H9 (cell line): ENCODE measurements at regions not wholly inside any gene's neighbourhood (a gene's known extent, or its start where the extent isn't known, plus 50 kb on each side); places are given as distances from the start of the nearest gene placed in this dataset.

Experiments used
- DNase-seq: peaks from one replicate; pipeline ENCODE4 v3.0.0-alpha.2; 2017
- H2AFZ ChIP-seq: one replicate; pipeline ENCODE4 v1.6.1; 2013; ENCODE audit warnings: mild to moderate bottlenecking, low read length, control low read depth, moderate library complexity
- H2AK5ac ChIP-seq: 2 replicates; pipeline ENCODE4 v1.6.1; 2013; ENCODE audit warnings: low read length, control low read depth, mixed read lengths; ENCODE audit not compliant: insufficient read length
- H2BK120ac ChIP-seq: one replicate; pipeline ENCODE4 v1.6.1; 2013; ENCODE audit warnings: low read depth, mild to moderate bottlenecking, low read length, control low read depth, inconsistent platforms; ENCODE audit not compliant: poor library complexity, severe bottlenecking
- H2BK12ac ChIP-seq: 2 replicates; pipeline ENCODE4 v1.6.1; 2013; ENCODE audit warnings: low read length, control low read depth, mixed read lengths, low read depth; ENCODE audit not compliant: insufficient read length
- H2BK15ac ChIP-seq: 2 replicates; pipeline ENCODE4 v1.6.1; 2013; ENCODE audit warnings: low read depth, low read length, control low read depth
- H2BK20ac ChIP-seq: one replicate; pipeline ENCODE4 v1.6.1; 2013; ENCODE audit warnings: low read depth, mild to moderate bottlenecking, low read length, control low read depth, inconsistent platforms; ENCODE audit not compliant: poor library complexity, severe bottlenecking
- H2BK5ac ChIP-seq: 2 replicates; pipeline ENCODE4 v1.6.1; 2013; ENCODE audit warnings: low read length, control low read depth, mixed read lengths; ENCODE audit not compliant: insufficient read length
- H3K14ac ChIP-seq: 2 replicates; pipeline ENCODE4 v1.6.1; 2013; ENCODE audit warnings: low read length, control low read depth; ENCODE audit not compliant: insufficient read depth
- H3K18ac ChIP-seq: 2 replicates; pipeline ENCODE4 v1.6.1; 2013; ENCODE audit warnings: low read depth, mild to moderate bottlenecking, mixed read lengths, low read length, control low read depth; ENCODE audit not compliant: insufficient read length
- H3K23ac ChIP-seq: 2 replicates; pipeline ENCODE4 v1.6.1; 2013; ENCODE audit warnings: low read length, control low read depth, mixed read lengths, low read depth; ENCODE audit not compliant: insufficient read length
- H3K23me2 ChIP-seq: 2 replicates; pipeline ENCODE4 v1.6.1; 2013; ENCODE audit warnings: low read depth, mild to moderate bottlenecking, mixed read lengths, low read length, control low read depth; ENCODE audit not compliant: insufficient read length, poor library complexity, severe bottlenecking
- H3K27ac ChIP-seq: 2 replicates; pipeline ENCODE4 v1.5.1; 2013; ENCODE audit warnings: low read length, control low read depth, mixed read lengths, low read depth; ENCODE audit not compliant: insufficient read length
- H3K27me3 ChIP-seq: 2 replicates; pipeline ENCODE4 v1.6.1; 2013; ENCODE audit warnings: low read length, control low read depth, inconsistent platforms; ENCODE audit not compliant: insufficient read depth
- H3K4ac ChIP-seq: 2 replicates; pipeline ENCODE4 v1.6.1; 2013; ENCODE audit warnings: low read depth, mild to moderate bottlenecking, control low read depth, inconsistent platforms, low read length, moderate library complexity
- H3K4me1 ChIP-seq: 2 replicates; pipeline ENCODE4 v1.6.1; 2013; ENCODE audit warnings: low read length, control low read depth, inconsistent platforms; ENCODE audit not compliant: insufficient read depth
- H3K4me2 ChIP-seq: 2 replicates; pipeline ENCODE4 v1.6.1; 2013; ENCODE audit warnings: low read length, control low read depth, mixed read lengths; ENCODE audit not compliant: insufficient read length, insufficient read depth
- H3K56ac ChIP-seq: 2 replicates; pipeline ENCODE4 v1.6.1; 2013; ENCODE audit warnings: low read depth, mild to moderate bottlenecking, mixed read lengths, low read length, control low read depth; ENCODE audit not compliant: insufficient read length
- H3K79me1 ChIP-seq: 2 replicates; pipeline ENCODE4 v1.6.1; 2013; ENCODE audit warnings: low read depth, mild to moderate bottlenecking, moderate library complexity, low read length, control low read depth, inconsistent platforms; ENCODE audit not compliant: insufficient read depth, poor library complexity, severe bottlenecking
- H3K79me2 ChIP-seq: 2 replicates; pipeline ENCODE4 v1.6.1; 2013; ENCODE audit warnings: low read length, control low read depth, inconsistent platforms; ENCODE audit not compliant: insufficient read depth
- H3K9ac ChIP-seq: 2 replicates; pipeline ENCODE4 v1.6.1; 2013; ENCODE audit warnings: low read length, control low read depth, mixed read lengths; ENCODE audit not compliant: insufficient read length; ENCODE audit errors: extremely low read depth
- H3K9me3 ChIP-seq: one replicate; pipeline ENCODE4 v1.6.1; 2013; ENCODE audit warnings: low read depth, low read length, inconsistent platforms; ENCODE audit not compliant: control insufficient read depth
- H3T11ph ChIP-seq: one replicate; pipeline ENCODE4 v1.6.1; 2013; ENCODE audit warnings: mild to moderate bottlenecking, low read length, control low read depth, inconsistent platforms
- H4K20me1 ChIP-seq: one replicate; pipeline ENCODE4 v1.6.1; 2013; ENCODE audit not compliant: control insufficient read depth, insufficient read length, insufficient read depth
- H4K5ac ChIP-seq: 2 replicates; pipeline ENCODE4 v1.6.1; 2013; ENCODE audit warnings: low read depth, mild to moderate bottlenecking, mixed read lengths, low read length, control low read depth; ENCODE audit not compliant: insufficient read length
- H4K8ac ChIP-seq: replicated peaks from 2 replicates; pipeline ENCODE4 v1.6.1; 2013; ENCODE audit warnings: low read length, control low read depth, mixed read lengths, low read depth; ENCODE audit not compliant: insufficient read length
- H4K91ac ChIP-seq: 2 replicates; pipeline ENCODE4 v1.6.1; 2013; ENCODE audit warnings: low read depth, mild to moderate bottlenecking, moderate library complexity, mixed read lengths, low read length, control low read depth; ENCODE audit not compliant: insufficient read length
- H3K27ac Mint-ChIP-seq, 3 experiments: 2 replicates in 2 of 3; 3 replicates in 1 of 3; pipeline ENCODE4 v1.8.0; 2020 to 2021; ENCODE audit warnings: mixed read lengths in 3 of 3, mild to moderate bottlenecking in 1 of 3, moderate library complexity in 1 of 3
- H3K27me3 Mint-ChIP-seq: 2 replicates; pipeline ENCODE4 v1.8.0; 2021; ENCODE audit warnings: low read depth, mild to moderate bottlenecking, moderate library complexity, mixed read lengths
- H3K36me3 Mint-ChIP-seq, 3 experiments: 2 replicates in 2 of 3; 3 replicates in 1 of 3; pipeline ENCODE4 v1.8.0; 2020 to 2021; ENCODE audit warnings: low read depth in 3 of 3, mixed read lengths in 3 of 3; ENCODE audit not compliant: insufficient read depth in 1 of 3
- H3K4me1 Mint-ChIP-seq, 2 experiments: 2 replicates each; pipeline ENCODE4 v1.8.0; 2020; ENCODE audit warnings: mixed read lengths in 2 of 2
- H3K4me3 Mint-ChIP-seq, 2 experiments: 2 replicates in 1 of 2; 3 replicates in 1 of 2; pipeline ENCODE4 v1.8.0; 2020 to 2021; ENCODE audit warnings: mild to moderate bottlenecking in 2 of 2, mixed read lengths in 2 of 2, moderate library complexity in 1 of 2
- H3K9me3 Mint-ChIP-seq, 2 experiments: 2 replicates in 1 of 2; 3 replicates in 1 of 2; pipeline ENCODE4 v1.8.0; 2020; ENCODE audit warnings: mild to moderate bottlenecking in 2 of 2, mixed read lengths in 2 of 2, moderate library complexity in 1 of 2
- CTCF ChIP-seq: fragments of 200-600 bp; sonication (generic); conservative IDR thresholded peaks from 3 replicates; pipeline ENCODE4 v1.8.0; 2021; ENCODE audit warnings: antibody characterized with exemption, mild to moderate bottlenecking
- WGBS: extraction: QIAGEN DNeasy Blood & Tissue Kit; methylation state at CpG from one replicate; pipeline ENCODE4 v1.1.7; 2013; ENCODE audit warnings: missing lambda C conversion rate, low lambda C conversion rate, mixed read lengths; ENCODE audit not compliant: insufficient read length; ENCODE audit errors: extremely low coverage; 5-methylcytosine and 5-hydroxymethylcytosine counted together

DNA sequence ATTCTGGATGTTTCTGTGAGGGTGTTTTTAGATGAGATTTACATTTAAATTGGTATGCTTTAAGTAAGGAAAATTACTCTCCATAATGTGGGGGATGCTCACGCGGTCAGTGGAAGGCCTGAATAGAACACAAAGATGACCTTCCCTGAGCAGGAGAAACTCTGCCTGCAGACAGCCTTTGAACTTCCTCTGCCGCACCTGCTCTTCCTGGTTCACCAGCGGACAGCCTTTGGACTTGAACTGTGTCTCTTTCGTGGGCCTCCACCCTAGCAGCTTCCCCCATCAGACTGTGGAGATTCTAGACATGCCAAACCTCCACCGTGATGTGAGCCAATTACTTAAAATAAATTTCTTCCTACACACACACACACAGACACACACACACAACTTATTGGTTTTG lies 210.7 kb downstream of the EFCAB11 start:
- Mint-ChIP-seq H3K4me1 (no peaks in the 10 kb centered on the region), H3K4me3 (no peak overlapping the region), H3K9me3 (peaks cover 21 to 27% of the 10 kb centered on the region in 2 experiments), H3K36me3 (peaks cover 16 to 27% (median 19%) of the 10 kb centered on the region in 3 experiments), H3K27ac (no peak overlapping the region), H3K27me3 (no peaks in the 10 kb centered on the region)
- no CpG with 5 or more reads among the region's 6 CpGs for WGBS
- Histone ChIP-seq H4K20me1 (no peaks in the 10 kb centered on the region), H3K79me1 (no peaks in the 10 kb centered on the region), H3K4me1 (no peaks in the 10 kb centered on the region), H2BK5ac (no peak overlapping the region), H3K18ac (no peak overlapping the region), H3K23me2 (no peaks in the 10 kb centered on the region), H3T11ph (no peak overlapping the region), H2BK12ac (no peak overlapping the region), H2AFZ (no peak overlapping the region), H2AK5ac (no peak overlapping the region), H3K9ac (no peak overlapping the region), H3K79me2 (no peaks in the 10 kb centered on the region), H2BK15ac (no peak overlapping the region), H3K23ac (no peak overlapping the region), H3K27me3 (no peaks in the 10 kb centered on the region), H4K8ac (no peak overlapping the region), H2BK120ac (no peak overlapping the region), H3K4ac (no peak overlapping the region), H3K4me2 (no peak overlapping the region), H3K9me3 (no peaks in the 10 kb centered on the region), H2BK20ac (no peak overlapping the region), H4K5ac (no peak overlapping the region), H3K56ac (no peak overlapping the region), H4K91ac (no peak overlapping the region), H3K14ac (no peak overlapping the region), H3K27ac (no peak overlapping the region)
- TF ChIP-seq CTCF: no peak
- no peak for DNase-seq
